DOHH2 (cell line): ENCODE measurements at regions not wholly inside any gene's neighbourhood (a gene's known extent, or its start where the extent isn't known, plus 50 kb on each side); places are given as distances from the start of the nearest gene placed in this dataset.

Experiments
- H3F3A ChIP-seq: fragments of 200-600 bp; sonication (generic), shearing (Covaris generic); 2 replicates; pipeline ENCODE4 v1.6.0; 2016; ENCODE audit warnings: antibody characterized with exemption, mild to moderate bottlenecking; ENCODE audit not compliant: control insufficient read depth, insufficient read depth
- H3K27ac ChIP-seq: fragments of 200-600 bp; sonication (generic); 2 replicates; pipeline ENCODE4 v1.5.1; 2014; ENCODE audit warnings: low read depth, mild to moderate bottlenecking, low read length, moderate library complexity
- H3K27me3 ChIP-seq: fragments of 200-600 bp; sonication (generic); 2 replicates; pipeline ENCODE4 v1.6.1; 2014; ENCODE audit warnings: mild to moderate bottlenecking, low read length, mixed read lengths; ENCODE audit not compliant: control insufficient read depth
- H3K36me3 ChIP-seq: fragments of 200-600 bp; sonication (generic); 2 replicates; pipeline ENCODE4 v1.6.1; 2014; ENCODE audit warnings: mild to moderate bottlenecking, low read length, moderate library complexity, mixed read lengths; ENCODE audit not compliant: control insufficient read depth
- H3K4me1 ChIP-seq: fragments of 200-600 bp; sonication (generic); 2 replicates; pipeline ENCODE4 v1.6.1; 2014; ENCODE audit warnings: mild to moderate bottlenecking, low read length, mixed read lengths; ENCODE audit not compliant: control insufficient read depth
- H3K4me2 ChIP-seq: fragments of 200-600 bp; sonication (generic); 2 replicates; pipeline ENCODE4 v1.6.0; 2014; ENCODE audit warnings: mild to moderate bottlenecking, low read length, moderate library complexity
- H3K4me3 ChIP-seq: fragments of 200-600 bp; sonication (generic); 2 replicates; pipeline ENCODE4 v1.5.1; 2014; ENCODE audit warnings: mild to moderate bottlenecking, low read length, mixed read lengths
- H3K79me2 ChIP-seq: fragments of 200-600 bp; sonication (generic); 2 replicates; pipeline ENCODE4 v1.6.1; 2014; ENCODE audit warnings: mild to moderate bottlenecking, low read length, mixed read lengths; ENCODE audit not compliant: control insufficient read depth
- H3K9me2 ChIP-seq: fragments of 200-600 bp; sonication (generic); replicated peaks from 2 replicates; pipeline ENCODE4 v1.6.1; 2014; ENCODE audit warnings: mild to moderate bottlenecking, low read length, mixed read lengths; ENCODE audit not compliant: control insufficient read depth
- H3K9me3 ChIP-seq: fragments of 200-600 bp; sonication (generic); 2 replicates; pipeline ENCODE4 v1.6.1; 2014; ENCODE audit warnings: antibody characterized with exemption, low read length, mixed read lengths; ENCODE audit not compliant: control insufficient read depth, insufficient read depth
- H4K20me1 ChIP-seq: fragments of 200-600 bp; sonication (generic); 2 replicates; pipeline ENCODE4 v1.6.0; 2014; ENCODE audit warnings: low read depth, mild to moderate bottlenecking, antibody characterized with exemption, low read length, moderate library complexity; ENCODE audit not compliant: control insufficient read depth, insufficient read depth
- CTCF ChIP-seq: fragments of 200-600 bp; sonication (generic); IDR thresholded peaks from one replicate; pipeline ENCODE4 v1.5.1; 2014; ENCODE audit warnings: antibody characterized with exemption, mild to moderate bottlenecking, low read depth, low read length; ENCODE audit not compliant: poor library complexity, severe bottlenecking
- EZH2phosphoT487 ChIP-seq: fragments of 200-600 bp; sonication (generic); IDR thresholded peaks from 2 replicates; pipeline ENCODE4 v1.6.1; 2017; ENCODE audit warnings: borderline replicate concordance, mild to moderate bottlenecking, antibody characterized with exemption, low read length, moderate library complexity, mixed read lengths

DNA sequence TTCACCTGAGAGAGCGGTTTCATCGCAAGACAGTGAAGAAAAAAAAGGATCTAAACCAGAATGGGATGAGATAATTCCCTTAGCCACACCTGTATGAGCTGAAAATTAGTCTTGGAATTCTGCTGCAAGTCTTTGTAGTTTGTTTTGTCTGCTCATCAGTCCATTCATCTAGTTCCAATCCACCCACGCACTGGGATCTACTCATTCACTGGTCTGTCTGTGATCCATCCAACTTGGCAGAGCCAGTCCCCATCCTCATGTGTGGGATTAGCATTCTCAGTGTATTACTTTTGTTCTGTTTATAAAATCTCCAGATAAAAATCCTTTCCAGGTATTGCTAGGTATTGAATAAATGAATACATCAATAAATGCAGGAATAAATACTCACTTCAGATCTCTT is 266.5 kb upstream of the USP24 start:
- H3K9me2 ChIP-seq, result no peaks in the 10 kb centered on the region
- H3K79me2 ChIP-seq, result no peaks in the 10 kb centered on the region
- H3K27ac ChIP-seq, result no peak overlapping the region
- TF ChIP-seq CTCF (no peak), EZH2phosphoT487 (no peak)
- H3K27me3 ChIP-seq, result 0 out of 2 replicates have a peak, but pooled peaks cover 6% of the 10 kb centered on the region
- H3K4me3 ChIP-seq, result no peak overlapping the region
- no peaks in the 10 kb centered on the region for H3K36me3 ChIP-seq
- no peaks in the 10 kb centered on the region for H4K20me1 ChIP-seq
- no peaks in the 10 kb centered on the region for H3F3A ChIP-seq
- no peak overlapping the region for H3K4me2 ChIP-seq
- H3K4me1 ChIP-seq, result no peaks in the 10 kb centered on the region
- H3K9me3 ChIP-seq, result no peaks in the 10 kb centered on the region

GRCh38 chr1:55480029-55480795 is 265.0 kb upstream of the USP24 start:
- Histone ChIP-seq H3K4me1 (no peaks in the 10 kb centered on the region), H3K36me3 (no peaks in the 10 kb centered on the region), H3K4me3 (no peak overlapping the region), H3K9me2 (no peaks in the 10 kb centered on the region), H3K9me3 (no peaks in the 10 kb centered on the region), H3K27me3 (0 out of 2 replicates have a peak, but pooled peaks cover 6% of the 10 kb centered on the region), H4K20me1 (no peaks in the 10 kb centered on the region), H3K79me2 (no peaks in the 10 kb centered on the region), H3K4me2 (no peak overlapping the region), H3K27ac (no peak overlapping the region), H3F3A (no peaks in the 10 kb centered on the region)
- no peak for TF ChIP-seq CTCF
- no peak for TF ChIP-seq EZH2phosphoT487

DNA sequence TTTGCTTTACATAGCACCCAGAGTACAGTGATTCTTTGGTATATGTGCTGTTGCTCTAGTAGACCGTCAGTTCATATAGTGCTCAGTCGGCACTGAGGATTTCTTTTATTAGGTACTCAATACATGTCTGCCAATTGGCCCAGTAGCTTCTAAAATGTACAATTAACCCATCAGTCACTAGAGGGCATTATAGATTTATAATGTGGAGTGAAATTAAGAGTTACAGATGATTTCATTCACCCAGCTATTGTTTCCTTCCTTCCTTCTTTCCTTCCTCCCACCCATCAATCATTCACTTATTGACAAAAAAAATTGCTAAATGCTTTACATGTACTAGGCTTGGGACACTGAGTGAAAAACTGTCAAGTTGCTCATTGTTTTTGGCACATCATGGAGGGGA is 263.6 kb upstream of the USP24 start:
- Histone ChIP-seq H3K79me2 (no peaks in the 10 kb centered on the region), H4K20me1 (no peaks in the 10 kb centered on the region), H3K4me2 (no peak overlapping the region), H3K9me3 (no peaks in the 10 kb centered on the region), H3K4me1 (no peaks in the 10 kb centered on the region), H3K36me3 (no peaks in the 10 kb centered on the region), H3K27me3 (peaks cover 9% of the 10 kb centered on the region; the same call in 1 of the 2 replicates), H3K9me2 (no peaks in the 10 kb centered on the region), H3K27ac (no peak overlapping the region), H3K4me3 (no peak overlapping the region), H3F3A (no peaks in the 10 kb centered on the region)
- TF ChIP-seq CTCF (peak; percentile 55), EZH2phosphoT487 (no peak)
